Breast epithelium (tissue), 3 donors: ENCODE measurements at regions not wholly inside any gene's neighbourhood (a gene's known extent, or its start where the extent isn't known, plus 50 kb on each side); places are given as distances from the start of the nearest gene placed in this dataset.

Experiments used
- CTCF ChIP-seq, 3 donors: fragments of 450-650 bp; IDR thresholded peaks; one replicate each; pipeline ENCODE4 v1.5.1; 2016 to 2017; ENCODE audit warnings: antibody characterized with exemption in 3 of 3, mild to moderate bottlenecking in 3 of 3, moderate library complexity in 3 of 3
- POLR2A ChIP-seq: fragments of 450-650 bp; IDR thresholded peaks from one replicate; pipeline ENCODE4 v1.6.1; 2016; ENCODE audit warnings: antibody characterized with exemption, mild to moderate bottlenecking, moderate library complexity
- POLR2AphosphoS5 ChIP-seq, 3 donors: sonication (generic); formaldehyde crosslinking; IDR thresholded peaks; one replicate each; pipeline ENCODE4 v1.6.1; 2017; ENCODE audit warnings: antibody characterized with exemption in 3 of 3

DNA sequence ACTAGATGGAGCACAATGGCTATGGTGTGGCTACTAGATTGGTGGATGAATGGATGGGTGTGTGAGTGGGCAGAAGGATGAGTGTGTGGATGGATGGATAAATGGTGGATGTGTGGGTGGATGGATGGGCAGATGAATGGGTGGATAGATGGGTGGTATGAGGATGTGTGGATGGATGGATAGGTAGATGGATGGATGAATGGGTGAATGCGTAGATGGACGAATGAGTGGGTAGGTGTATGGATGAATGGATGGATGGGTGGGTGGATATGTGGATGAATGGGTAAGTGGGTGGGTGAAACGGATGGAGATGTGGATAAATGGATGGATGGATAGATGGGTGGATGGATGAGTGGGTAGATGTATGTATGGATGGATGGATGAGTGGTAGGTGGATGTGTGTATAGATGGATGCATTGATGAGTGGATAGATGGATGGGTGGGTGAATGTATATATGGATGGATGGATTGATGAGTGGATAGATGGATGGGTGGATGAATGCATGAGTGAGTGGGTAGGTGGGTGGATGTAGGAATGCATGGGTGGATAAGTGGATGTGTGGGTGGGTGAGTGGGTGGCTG is 114.2 kb downstream of the TEX29 start:
- TF ChIP-seq CTCF (IDR thresholded peaks at IDR 0.05): no peak
- no peak for TF ChIP-seq POLR2A
- TF ChIP-seq POLR2AphosphoS5 (IDR thresholded peaks at IDR 0.05): no peak
